IPS DF 4.7 (cell line): ENCODE measurements at regions not wholly inside any gene's neighbourhood (a gene's known extent, or its start where the extent isn't known, plus 50 kb on each side); places are given as distances from the start of the nearest gene placed in this dataset.

Experiments
- DNase-seq: peaks from one replicate; pipeline ENCODE4 v3.0.0-alpha.2; 2013; ENCODE audit warnings: low spot score; ENCODE audit errors: extremely low read depth

DNA sequence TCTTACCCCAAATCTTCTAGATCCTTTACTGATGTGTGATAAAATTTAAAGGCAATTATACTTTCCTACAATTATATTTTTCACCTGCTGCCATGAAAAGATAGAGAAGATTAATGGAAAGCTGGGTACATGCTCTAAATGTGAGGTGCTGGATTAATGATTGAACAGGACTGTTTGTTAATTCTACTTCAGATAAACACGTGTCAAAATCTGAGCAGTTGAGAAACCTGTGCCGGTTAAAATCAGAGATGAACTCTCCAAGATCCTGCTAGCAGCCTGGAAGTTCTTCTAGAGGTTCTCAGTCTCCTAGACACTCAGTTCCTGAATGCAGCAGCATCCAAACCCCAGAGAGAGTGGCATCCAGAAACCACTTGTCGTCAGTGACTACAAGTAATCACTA is 69.2 kb downstream of the INHBA start:
- DNase-seq = no peak

- no peak for DNase-seq
Observed at GRCh38 chr7:41630741-41631140, 72.1 kb downstream of the INHBA start.

GRCh38 chr7:41629711-41630111 is 73.2 kb downstream of the INHBA start:
- no peak for DNase-seq

DNA sequence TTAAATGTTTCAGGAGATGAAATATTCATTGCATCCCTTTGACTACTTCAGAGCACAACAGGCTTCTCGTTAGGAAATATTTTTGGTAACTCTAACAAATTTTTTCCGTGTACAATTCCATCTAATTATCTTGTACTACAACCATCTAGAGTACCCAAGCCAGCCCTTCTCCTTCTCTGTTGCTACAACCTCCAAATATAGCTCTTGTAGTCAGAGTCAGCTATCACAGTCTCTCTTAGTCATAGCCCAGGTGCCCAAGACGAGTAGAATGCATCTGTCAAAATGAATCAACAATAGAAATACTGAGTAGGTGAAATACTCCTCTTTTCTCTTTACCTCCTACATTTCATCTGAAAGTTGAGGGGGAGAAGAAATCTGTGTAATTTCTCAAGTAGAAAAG is 74.0 kb downstream of the INHBA start:
- no peak for DNase-seq

DNA sequence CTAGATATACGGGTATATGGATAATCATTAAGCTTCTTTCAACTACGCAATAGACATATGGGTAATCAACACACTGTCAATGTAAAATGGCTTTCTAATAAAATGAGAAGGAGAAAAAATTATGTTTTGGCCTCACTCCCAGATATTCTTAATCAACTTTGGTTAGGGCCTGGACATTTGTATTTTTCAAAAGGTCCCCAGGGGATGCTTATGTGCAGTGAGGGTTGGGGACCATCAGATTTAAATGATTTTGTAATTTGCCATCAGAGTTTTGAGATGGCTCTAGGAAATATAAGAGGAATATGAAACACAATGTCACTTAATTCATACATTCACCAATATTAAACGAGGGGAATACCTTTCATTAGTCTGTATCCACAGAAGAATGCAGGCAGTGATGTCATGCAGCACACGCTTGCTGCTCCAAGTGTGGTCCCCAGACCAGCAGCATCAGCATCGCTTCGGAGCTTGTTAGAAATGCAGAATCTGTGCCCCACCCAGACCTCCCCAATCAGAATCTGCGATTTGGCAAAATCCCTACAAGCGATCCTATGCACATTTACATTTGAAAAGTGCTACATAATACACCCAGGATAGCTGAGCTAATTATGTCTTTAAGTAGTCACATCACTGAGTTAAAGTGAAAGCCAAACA is 75.1 kb downstream of the INHBA start:
- no peak for DNase-seq

GRCh38 chr7:41624818-41625217 is 78.1 kb downstream of the INHBA start:
- no peak for DNase-seq

DNA sequence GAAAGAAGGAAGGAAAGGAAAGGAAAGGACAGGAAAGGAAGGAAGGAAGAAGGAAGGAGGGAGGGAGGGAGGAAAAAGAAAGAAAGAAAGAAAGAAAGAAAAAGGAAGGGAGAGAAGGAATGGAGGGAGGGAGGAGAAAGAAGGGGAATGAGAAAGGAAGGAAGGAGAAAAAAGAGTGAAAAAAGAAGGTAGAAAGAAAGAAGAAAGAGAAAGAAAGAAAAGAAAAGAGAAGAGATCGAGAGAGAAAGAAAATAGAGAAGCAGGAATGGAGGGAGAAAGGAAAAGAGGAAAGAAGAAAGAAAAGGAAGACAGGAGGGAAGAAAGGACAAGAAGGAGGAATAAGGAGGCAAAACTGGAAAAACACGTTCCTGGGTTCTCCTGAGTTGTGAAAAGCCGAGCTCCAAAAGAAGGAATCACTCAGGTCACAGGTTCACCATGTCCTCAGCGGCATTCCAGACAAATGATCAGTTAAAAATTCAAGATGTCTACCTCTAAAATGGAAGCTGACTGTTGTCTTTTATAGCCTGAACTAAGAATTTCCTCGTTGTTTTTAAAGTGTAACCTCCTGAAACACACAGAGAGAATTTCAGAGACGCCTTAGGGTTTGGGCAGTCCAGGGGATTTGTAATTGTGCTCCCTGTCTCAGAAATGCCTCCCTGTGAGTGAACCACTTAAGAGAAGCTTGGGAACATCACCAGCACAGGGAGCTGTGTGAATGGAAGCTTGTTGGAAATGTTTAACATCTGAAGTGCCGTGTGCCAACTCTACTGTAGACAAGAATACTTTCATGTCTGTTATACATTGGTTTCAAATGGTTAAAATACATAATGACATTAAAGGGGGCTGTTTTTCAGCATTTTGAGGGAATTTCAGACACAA is 80.7 kb downstream of the INHBA start:
- no peak for DNase-seq

DNA sequence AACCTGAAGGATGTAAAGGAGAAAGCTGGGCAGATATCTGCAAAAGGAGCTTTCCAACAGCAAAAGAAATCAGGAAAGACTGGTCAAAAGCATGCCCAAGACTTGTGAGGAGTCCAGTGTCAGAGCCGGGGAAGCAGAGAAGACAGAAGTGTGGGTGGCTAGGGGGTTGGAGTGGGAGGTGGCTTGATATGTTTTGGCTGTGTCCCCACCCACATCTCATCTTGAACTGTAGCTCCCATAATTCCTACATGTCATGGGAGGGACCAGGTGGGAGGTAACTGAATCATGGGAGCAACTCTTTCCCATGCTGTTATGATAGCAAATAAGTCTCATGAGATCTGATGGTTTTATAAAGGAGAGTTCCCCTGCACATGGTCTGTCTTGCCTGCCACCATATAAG is 84.9 kb downstream of the INHBA start:
- DNase-seq = no peak

DNA sequence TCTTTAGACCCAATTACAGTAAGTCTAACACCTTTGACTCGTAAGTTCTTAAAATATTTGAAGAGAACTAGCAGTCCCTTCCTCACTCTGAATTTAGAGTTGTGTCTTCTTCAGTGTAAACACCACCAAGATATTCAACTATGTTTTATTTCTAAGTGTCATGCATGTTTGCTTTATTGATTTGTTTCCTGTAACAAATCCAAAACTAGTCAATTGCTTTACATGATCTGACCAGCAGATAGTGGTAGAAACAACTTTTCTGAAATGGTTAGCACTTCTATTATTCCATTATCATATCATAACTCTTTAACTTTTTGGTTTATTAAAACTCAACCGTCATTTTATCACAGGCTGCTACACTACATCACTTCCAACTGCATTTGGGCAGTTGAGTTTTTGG is 90.1 kb downstream of the INHBA start:
- DNase-seq = no peak

DNA sequence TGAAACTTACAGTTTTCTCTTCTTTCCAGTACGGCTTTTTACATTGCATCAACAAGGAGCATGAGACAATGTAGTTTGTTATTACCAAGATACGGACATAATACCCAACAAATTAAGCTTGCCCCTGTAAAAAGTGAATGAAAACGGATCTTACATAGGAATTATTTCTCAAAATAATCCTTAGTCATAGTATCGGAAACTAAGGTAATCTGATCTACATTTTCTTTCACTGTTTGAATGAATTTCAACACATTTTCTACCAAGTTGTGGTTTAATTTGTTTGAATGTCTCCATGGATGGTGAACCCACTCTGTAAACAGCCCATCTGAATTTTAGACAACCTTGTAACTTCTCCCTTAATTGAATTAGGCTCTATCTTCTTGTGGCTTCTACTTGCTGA is 90.5 kb downstream of the INHBA start:
- DNase-seq = no peak

- DNase-seq = no peak
Observed at GRCh38 chr7:41608447-41608846, 94.4 kb downstream of the INHBA start.

DNA sequence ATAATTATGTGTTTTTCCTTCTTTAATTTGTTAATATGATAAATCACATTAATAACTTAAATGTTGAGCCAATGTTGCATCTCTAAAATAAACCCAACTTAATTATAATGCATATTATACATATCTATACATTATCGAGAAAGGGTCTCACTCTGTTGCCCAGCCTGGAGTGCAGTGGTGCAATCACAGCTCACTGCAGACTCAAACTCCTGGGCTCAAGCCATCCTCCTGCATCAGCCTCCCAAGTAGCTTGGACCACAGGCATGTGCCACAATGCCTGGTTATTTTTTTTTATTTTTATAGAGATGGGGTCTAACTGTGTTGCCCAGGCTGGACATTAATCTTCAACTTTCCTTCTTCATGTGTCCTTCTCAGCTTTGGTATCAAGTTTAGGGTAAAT is 98.9 kb downstream of the INHBA start:
- DNase-seq = no peak

DNA sequence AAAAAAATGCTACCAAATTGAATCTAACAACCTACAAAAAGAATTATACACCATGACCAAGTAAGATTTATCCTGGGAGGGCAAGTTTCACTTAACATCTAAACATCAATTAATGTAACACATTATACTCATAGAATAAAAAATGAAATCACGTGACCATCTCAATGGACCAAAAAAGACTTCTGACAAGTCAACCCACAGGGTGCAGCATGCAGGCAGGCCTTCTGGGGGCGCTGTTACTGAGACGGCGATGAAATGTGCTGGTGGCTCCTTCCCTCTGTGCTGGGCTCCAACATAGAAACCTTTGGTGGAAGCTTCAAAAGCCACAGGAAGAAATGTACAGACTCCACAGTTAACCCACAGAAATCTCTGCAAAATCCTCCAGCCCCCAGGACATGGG is 103.1 kb downstream of the INHBA start:
- DNase-seq = peak; percentile 46

- no peak for DNase-seq
Observed at GRCh38 chr7:41592794-41593193, 110.1 kb downstream of the INHBA start.

- no peak for DNase-seq
Observed at GRCh38 chr7:41592236-41592635, 110.7 kb downstream of the INHBA start.

DNA sequence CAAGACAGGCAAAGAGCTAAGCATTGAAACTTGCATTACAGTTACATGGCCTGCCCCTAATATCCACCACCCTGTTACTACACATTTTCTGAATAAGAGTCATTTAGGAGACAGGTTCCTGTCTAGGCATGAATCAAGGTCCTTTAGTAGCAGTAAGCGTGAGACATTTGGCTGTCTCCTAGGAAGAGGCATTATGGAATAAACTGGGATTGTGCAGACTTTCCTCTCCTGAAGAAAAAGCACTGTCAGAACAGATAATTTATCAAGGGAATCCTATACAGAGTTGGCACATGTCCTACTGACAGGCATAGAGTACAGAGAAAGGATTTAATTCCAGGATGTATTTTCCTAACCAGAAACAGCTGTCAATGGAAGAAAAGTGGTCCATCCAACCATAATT is 111.9 kb downstream of the INHBA start:
- DNase-seq = no peak

- no peak for DNase-seq
Observed at GRCh38 chr7:41588341-41588740, 114.5 kb downstream of the INHBA start.

DNA sequence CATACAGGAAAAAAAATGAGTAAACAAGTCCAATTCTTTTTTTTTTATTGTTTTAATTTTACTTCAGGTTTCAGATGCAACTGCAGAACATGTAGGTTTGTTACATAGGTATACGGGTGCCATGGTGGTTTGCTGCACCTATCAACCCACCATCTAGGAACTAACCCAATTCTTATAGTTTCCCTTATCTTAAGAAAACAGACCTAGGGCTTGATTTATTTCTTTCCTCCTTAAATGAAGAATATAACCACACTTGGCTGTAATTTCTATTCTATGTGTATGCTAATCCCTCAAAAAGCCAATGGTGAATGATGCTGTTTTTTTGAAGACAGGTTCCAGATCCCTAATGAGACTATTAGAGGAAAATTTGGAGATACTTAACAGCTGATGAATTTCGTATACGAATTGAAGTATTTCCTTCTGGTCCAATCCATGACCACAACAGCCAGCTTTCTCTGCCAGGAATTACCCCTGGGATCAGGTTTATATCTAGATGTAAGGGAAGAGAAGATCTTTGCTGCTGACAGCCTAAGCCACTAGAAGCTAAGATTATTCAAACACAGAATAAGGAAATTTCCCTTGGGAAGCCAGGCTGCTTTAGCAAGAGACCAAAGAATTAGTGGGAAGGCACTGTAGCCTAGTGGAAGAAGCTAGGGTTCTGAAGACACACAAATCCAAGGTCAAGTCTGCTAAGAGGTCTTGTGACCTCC is 115.8 kb downstream of the INHBA start:
- DNase-seq = no peak

- DNase-seq = no peak
Observed at GRCh38 chr7:41584746-41585145, 118.1 kb downstream of the INHBA start.

GRCh38 chr7:41582116-41582515 is 120.8 kb downstream of the INHBA start:
- no peak for DNase-seq

DNA sequence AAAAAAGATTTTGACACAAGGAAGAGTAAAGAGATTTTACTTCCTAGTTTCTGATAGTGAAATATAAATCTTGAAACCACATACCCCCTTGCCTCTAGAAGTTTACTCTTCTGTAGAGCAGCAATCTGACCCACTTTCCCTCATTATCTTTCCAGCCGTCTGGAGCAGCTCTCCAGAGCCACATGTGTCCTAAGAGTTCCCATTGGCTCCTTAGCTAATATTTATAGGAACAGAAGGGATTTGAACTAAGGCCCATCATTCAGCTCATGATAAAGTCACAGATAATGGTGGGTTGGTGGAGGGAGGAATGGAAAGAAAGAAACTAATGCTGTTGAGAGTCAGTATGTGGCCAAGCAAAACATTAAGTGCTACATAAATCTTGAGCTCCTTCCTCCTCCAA is 121.8 kb downstream of the INHBA start:
- DNase-seq = no peak
